Hippocampal formation (tissue), 2 donors: ENCODE measurements at regions not wholly inside any gene's neighbourhood (a gene's known extent, or its start where the extent isn't known, plus 50 kb on each side); places are given as distances from the start of the nearest gene placed in this dataset.

Experiments used
- DNase-seq, 2 donors: peaks; one replicate each; lab custom pipeline; 2025; lab: John Stamatoyannopoulos, UW

- DNase-seq, result no peak
These were observed 122.0 kb downstream of the WIF1 start for GRCh38 chr12:64999148-64999425.
